Keratinocyte (primary cell): ENCODE measurements at regions not wholly inside any gene's neighbourhood (a gene's known extent, or its start where the extent isn't known, plus 50 kb on each side); places are given as distances from the start of the nearest gene placed in this dataset.

Experiments
- DNase-seq: peaks from one replicate; pipeline ENCODE4 v3.0.0-alpha.2; 2011; ENCODE audit warnings: low read depth, missing footprints, low spot score
- FAIRE-seq: peaks from 2 replicates; lab custom pipeline; 2011; peaks lifted over from hg19 to GRCh38; lab: Jason Lieb, UNC
- H2AFZ ChIP-seq: 2 replicates; pipeline ENCODE4 v1.6.0; 2012; ENCODE audit warnings: low read length, control low read depth, inconsistent platforms; ENCODE audit not compliant: control insufficient read depth
- H3K27ac ChIP-seq: 2 replicates; pipeline ENCODE4 v1.5.1; 2011; ENCODE audit warnings: low read length; ENCODE audit not compliant: control insufficient read depth, insufficient read depth
- H3K27me3 ChIP-seq: 3 replicates; pipeline ENCODE4 v1.6.0; 2011; ENCODE audit warnings: low read length; ENCODE audit not compliant: control insufficient read depth, insufficient read depth; ENCODE audit errors: extremely low read depth
- H3K36me3 ChIP-seq, 2 experiments: 2 replicates in 1 of 2; 3 replicates in 1 of 2; pipeline ENCODE4 v1.5.1; 2011; ENCODE audit warnings: low read length in 2 of 2, mild to moderate bottlenecking in 1 of 2; ENCODE audit not compliant: control insufficient read depth in 2 of 2, insufficient read depth in 2 of 2; ENCODE audit errors: extremely low read depth in 1 of 2
- H3K4me1 ChIP-seq: 3 replicates; pipeline ENCODE4 v1.5.1; 2011; ENCODE audit warnings: low read length; ENCODE audit not compliant: control insufficient read depth, insufficient read depth; ENCODE audit errors: extremely low read depth
- H3K4me2 ChIP-seq: 3 replicates; pipeline ENCODE4 v1.6.0; 2011; ENCODE audit warnings: low read depth, low read length; ENCODE audit not compliant: control insufficient read depth, insufficient read depth; ENCODE audit errors: extremely low read depth
- H3K4me3 ChIP-seq, 3 experiments: fragments of 200-600 bp in 1 of 3; sonication (generic) in 1 of 3; 2 replicates in 2 of 3; 3 replicates in 1 of 3; pipeline ENCODE4 v1.5.1; 2011 to 2016; ENCODE audit warnings: low read length in 3 of 3, mild to moderate bottlenecking in 3 of 3, control low read depth in 2 of 3, inconsistent platforms in 1 of 3, low read depth in 1 of 3, mixed read lengths in 1 of 3, mixed run types in 1 of 3, moderate library complexity in 1 of 3; ENCODE audit not compliant: control insufficient read depth in 2 of 3, insufficient read depth in 2 of 3; ENCODE audit errors: extremely low read depth in 1 of 3
- H3K79me2 ChIP-seq: 2 replicates; pipeline ENCODE4 v1.6.0; 2012; ENCODE audit warnings: low read length; ENCODE audit not compliant: control insufficient read depth, insufficient read depth
- H3K9ac ChIP-seq: 3 replicates; pipeline ENCODE4 v1.6.0; 2011; ENCODE audit warnings: low read length; ENCODE audit not compliant: control insufficient read depth, insufficient read depth; ENCODE audit errors: extremely low read depth
- H3K9me1 ChIP-seq: 3 replicates; pipeline ENCODE4 v1.6.0; 2011; ENCODE audit warnings: low read length; ENCODE audit not compliant: control insufficient read depth, insufficient read depth; ENCODE audit errors: extremely low read depth
- H3K9me3 ChIP-seq: 2 replicates; pipeline ENCODE4 v1.5.1; 2012; ENCODE audit warnings: low read depth, low read length; ENCODE audit not compliant: control insufficient read depth
- H4K20me1 ChIP-seq: 3 replicates; pipeline ENCODE4 v1.6.0; 2011; ENCODE audit warnings: low read length; ENCODE audit not compliant: control insufficient read depth, insufficient read depth; ENCODE audit errors: extremely low read depth
- CTCF ChIP-seq, 3 experiments: IDR thresholded peaks in 1 of 3; conservative IDR thresholded peaks in 1 of 3; optimal IDR thresholded peaks in 1 of 3; 2 replicates in 2 of 3; 3 replicates in 1 of 3; pipeline versions ENCODE3 to v1.5.1; 2011; ENCODE audit warnings: low read length in 3 of 3, mild to moderate bottlenecking in 3 of 3, moderate library complexity in 2 of 3, control low read depth in 1 of 3, inconsistent platforms in 1 of 3; ENCODE audit not compliant: insufficient read depth in 2 of 3; ENCODE audit errors: extremely low read depth in 1 of 3
- EZH2 ChIP-seq: IDR thresholded peaks from one replicate; pipeline ENCODE4 v1.6.1; 2012; ENCODE audit warnings: inconsistent platforms, mild to moderate bottlenecking, low read length, moderate library complexity
- dilution Hi-C: fragments of 300-500 bp; cut with MboI; formaldehyde crosslinking; loops from one replicate; pipeline ENCODE4 v1.7.0; 2020; ENCODE audit warnings: low sequenced_read_pairs; ENCODE audit not compliant: extremely low pct_ligation_motif_present
- small RNA-seq, 3 experiments: library from RNA; depleted of rRNA; stranded (forward); fragments of <200 nt; gene quantifications; one replicate each; pipeline ENCODE3, GENCODE V24; 2012; ENCODE audit warnings: low read depth in 3 of 3, low replicate concordance in 1 of 3; ENCODE audit not compliant: insufficient read length in 3 of 3

GRCh38 chr4:18071894-18072293 is 50.3 kb upstream of the LCORL start:
- dilution Hi-C loops, result no loop called here
- Histone ChIP-seq H3K9me3 (no peaks in the 10 kb centered on the region), H3K4me1 (no peaks in the 10 kb centered on the region), H3K27me3 (no peaks in the 10 kb centered on the region), H3K36me3 (no peaks in the 10 kb centered on the region), H3K9ac (no peak overlapping the region), H3K4me3 (no peak overlapping the region), H2AFZ (no peak overlapping the region), H3K79me2 (no peaks in the 10 kb centered on the region), H3K9me1 (no peaks in the 10 kb centered on the region), H4K20me1 (no peaks in the 10 kb centered on the region), H3K27ac (no peak overlapping the region), H3K4me2 (no peak overlapping the region)
- no peak for FAIRE-seq
- TF ChIP-seq EZH2 (no peak), CTCF (optimal IDR thresholded peaks at IDR 0.05 in 1 of 3, IDR thresholded peaks at IDR 0.05 in 1 of 3, conservative IDR thresholded peaks at IDR 0.05 in 1 of 3; ENCODE audit: extremely low read depth in 1 of 3, insufficient read depth in 2 of 3, low read length in 3 of 3) (no peak)
- DNase-seq, result no peak

Small RNA genes lying in the stretch of these regions (small RNA-seq; reads per million reads assigned to genes)
- 0.13 to 6.7 (median 5.8) reads per million in 3 experiments for gene RNA5SP157
